ENCODE measurements at regions not wholly inside any gene's neighbourhood (a gene's known extent, or its start where the extent isn't known, plus 50 kb on each side); places are given as distances from the start of the nearest gene placed in this dataset.

- no peak for DNase-seq
Observed at GRCh38 chr13:37406031-37406430, 192.5 kb downstream of the POSTN start.

GRCh38 chr13:37403776-37404527, 194.6 kb downstream of the POSTN start:
- no peak for DNase-seq

- DNase-seq = no peak
Observed at GRCh38 chr13:37401721-37402120, 196.8 kb downstream of the POSTN start.

GRCh38 chr13:37397535-37397934, 201.0 kb downstream of the POSTN start:
- no peak for DNase-seq

GRCh38 chr13:37395544-37395943, 203.0 kb downstream of the POSTN start:
- DNase-seq = no peak

- no peak for DNase-seq
Observed at GRCh38 chr13:37392389-37392788, 206.2 kb downstream of the POSTN start.

GRCh38 chr13:37390735-37391134, 207.8 kb downstream of the POSTN start:
- no peak for DNase-seq

- no peak for DNase-seq
Observed at GRCh38 chr13:37385956-37386670, 212.5 kb downstream of the POSTN start.

GRCh38 chr13:37385248-37385647, 213.3 kb downstream of the POSTN start:
- no peak for DNase-seq

- DNase-seq = no peak
Observed at GRCh38 chr13:37383856-37384370, 214.7 kb downstream of the POSTN start.

GRCh38 chr13:37383046-37383445, 215.5 kb downstream of the POSTN start:
- no peak for DNase-seq

GRCh38 chr13:37382146-37382545, 216.4 kb downstream of the POSTN start:
- DNase-seq = no peak

- DNase-seq = no peak
Observed at GRCh38 chr13:37381502-37381901, 217.1 kb downstream of the POSTN start.

GRCh38 chr13:37379841-37380240, 218.7 kb downstream of the POSTN start:
- DNase-seq = no peak

GRCh38 chr13:37375724-37376123, 222.8 kb downstream of the POSTN start:
- no peak for DNase-seq

- DNase-seq = no peak
Observed at GRCh38 chr13:37375071-37375470, 223.5 kb downstream of the POSTN start.

GRCh38 chr13:37369616-37370015, 229.0 kb downstream of the POSTN start:
- no peak for DNase-seq

GRCh38 chr13:37368501-37368900, 230.1 kb downstream of the POSTN start:
- DNase-seq = no peak

GRCh38 chr13:37366044-37366770, 232.4 kb downstream of the POSTN start:
- no peak for DNase-seq

- DNase-seq = no peak
Observed at GRCh38 chr13:37365496-37365895, 233.1 kb downstream of the POSTN start.

GRCh38 chr13:37364956-37365355, 233.6 kb downstream of the POSTN start:
- DNase-seq = no peak

GRCh38 chr13:37364007-37364406, 234.6 kb downstream of the POSTN start:
- no peak for DNase-seq

GRCh38 chr13:37361608-37362007, 237.0 kb downstream of the POSTN start:
- no peak for DNase-seq

GRCh38 chr13:37360556-37360955, 238.0 kb downstream of the POSTN start:
- no peak for DNase-seq
